ENCODE measurements at regions not wholly inside any gene's neighbourhood (a gene's known extent, or its start where the extent isn't known, plus 50 kb on each side); places are given as distances from the start of the nearest gene placed in this dataset.

GRCh38 chr1:14082331-14082730 is 382.3 kb downstream of the PRDM2 start:
- Histone ChIP-seq H3K4me1 (no peaks in the 10 kb centered on the region), H3K4me2 (no peak overlapping the region), H3K9me3 (no peaks in the 10 kb centered on the region), H3K27ac (no peak overlapping the region), H3K4me3 (no peak overlapping the region)
- no peak for ATAC-seq
- CTCF ChIA-PET: no interaction called here
- DNase-seq (ENCODE audit: low read depth in 1 of 2, low spot score in 1 of 2): no peak
- no peak for FAIRE-seq
- POLR2A ChIA-PET: no interaction called here
- 10% methylated on average over 5 of the region's 5 CpGs for WGBS (ENCODE audit: missing lambda C conversion rate)
- TF ChIP-seq USF2 (IDR thresholded peaks at IDR 0.05): no peak
- TF ChIP-seq EHF (CRISPR knock-in tag; IDR thresholded peaks at IDR 0.05): no peak
- TF ChIP-seq, protein P1, sequence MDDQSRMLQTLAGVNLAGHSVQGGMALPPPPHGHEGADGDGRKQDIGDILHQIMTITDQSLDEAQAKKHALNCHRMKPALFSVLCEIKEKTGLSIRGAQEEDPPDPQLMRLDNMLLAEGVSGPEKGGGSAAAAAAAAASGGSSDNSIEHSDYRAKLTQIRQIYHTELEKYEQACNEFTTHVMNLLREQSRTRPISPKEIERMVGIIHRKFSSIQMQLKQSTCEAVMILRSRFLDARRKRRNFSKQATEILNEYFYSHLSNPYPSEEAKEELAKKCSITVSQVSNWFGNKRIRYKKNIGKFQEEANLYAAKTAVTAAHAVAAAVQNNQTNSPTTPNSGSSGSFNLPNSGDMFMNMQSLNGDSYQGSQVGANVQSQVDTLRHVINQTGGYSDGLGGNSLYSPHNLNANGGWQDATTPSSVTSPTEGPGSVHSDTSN (IDR thresholded peaks at IDR 0.05): no peak
- no peak for TF ChIP-seq SMC3 (IDR thresholded peaks at IDR 0.05)
- no peak for TF ChIP-seq NR3C1 (IDR thresholded peaks at IDR 0.05)
- TF ChIP-seq TP53 (CRISPR knock-in tag; IDR thresholded peaks at IDR 0.05): no peak
- no peak for TF ChIP-seq FOXS1 (CRISPR knock-in tag; IDR thresholded peaks at IDR 0.05)
- no peak for TF ChIP-seq MAFK (IDR thresholded peaks at IDR 0.05; ENCODE audit: partially characterized antibody)
- TF ChIP-seq HOXB13 (CRISPR knock-in tag; IDR thresholded peaks at IDR 0.05; ENCODE audit: low read depth): no peak
- TF ChIP-seq CHD4 (IDR thresholded peaks at IDR 0.05; ENCODE audit: borderline replicate concordance): no peak
- TF ChIP-seq MYC (IDR thresholded peaks at IDR 0.05; ENCODE audit: borderline replicate concordance, low read length): no peak
- no peak for TF ChIP-seq CBX8 (IDR thresholded peaks at IDR 0.05)

DNA sequence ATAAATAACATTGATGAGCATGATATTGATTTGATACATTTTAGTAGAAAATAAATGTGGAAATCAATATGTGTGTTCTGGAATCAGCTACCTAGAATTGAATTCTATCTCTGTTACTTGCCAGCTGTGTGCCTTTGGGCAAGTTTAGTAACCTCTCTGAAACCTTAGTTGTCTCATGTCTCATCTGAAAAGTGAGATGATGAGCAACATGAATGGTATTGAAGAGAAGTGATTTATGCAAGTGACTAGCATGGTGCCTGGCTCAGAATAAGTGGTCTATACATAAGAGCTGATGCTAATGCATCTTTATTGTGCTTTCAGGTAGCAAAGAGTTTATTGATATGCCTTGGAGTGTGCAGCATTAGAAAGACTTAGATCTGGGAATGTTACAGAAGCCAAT is 383.3 kb downstream of the PRDM2 start:
- POLR2A ChIA-PET: no interaction called here

More for the DNA sequence above, 383.3 kb downstream of the PRDM2 start:
- DNase-seq (ENCODE audit: low read depth in 1 of 2, low spot score in 1 of 2) (no peak), ATAC-seq (no peak), FAIRE-seq (no peak)
- H3K4me2 ChIP-seq: no peak overlapping the region
- no peak overlapping the region for H3K4me3 ChIP-seq
- no peak overlapping the region for H3K27ac ChIP-seq
- H3K9me3 ChIP-seq: no peaks in the 10 kb centered on the region
- TF ChIP-seq HOXA7 (CRISPR knock-in tag; IDR thresholded peaks at IDR 0.05): no peak
- TF ChIP-seq RAD21 (conservative IDR thresholded peaks at IDR 0.05 in 1 of 2, IDR thresholded peaks at IDR 0.05 in 1 of 2): no peak
- TF ChIP-seq, protein P2, sequence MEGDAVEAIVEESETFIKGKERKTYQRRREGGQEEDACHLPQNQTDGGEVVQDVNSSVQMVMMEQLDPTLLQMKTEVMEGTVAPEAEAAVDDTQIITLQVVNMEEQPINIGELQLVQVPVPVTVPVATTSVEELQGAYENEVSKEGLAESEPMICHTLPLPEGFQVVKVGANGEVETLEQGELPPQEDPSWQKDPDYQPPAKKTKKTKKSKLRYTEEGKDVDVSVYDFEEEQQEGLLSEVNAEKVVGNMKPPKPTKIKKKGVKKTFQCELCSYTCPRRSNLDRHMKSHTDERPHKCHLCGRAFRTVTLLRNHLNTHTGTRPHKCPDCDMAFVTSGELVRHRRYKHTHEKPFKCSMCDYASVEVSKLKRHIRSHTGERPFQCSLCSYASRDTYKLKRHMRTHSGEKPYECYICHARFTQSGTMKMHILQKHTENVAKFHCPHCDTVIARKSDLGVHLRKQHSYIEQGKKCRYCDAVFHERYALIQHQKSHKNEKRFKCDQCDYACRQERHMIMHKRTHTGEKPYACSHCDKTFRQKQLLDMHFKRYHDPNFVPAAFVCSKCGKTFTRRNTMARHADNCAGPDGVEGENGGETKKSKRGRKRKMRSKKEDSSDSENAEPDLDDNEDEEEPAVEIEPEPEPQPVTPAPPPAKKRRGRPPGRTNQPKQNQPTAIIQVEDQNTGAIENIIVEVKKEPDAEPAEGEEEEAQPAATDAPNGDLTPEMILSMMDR (IDR thresholded peaks at IDR 0.05): no peak
- TF ChIP-seq, protein P3, sequence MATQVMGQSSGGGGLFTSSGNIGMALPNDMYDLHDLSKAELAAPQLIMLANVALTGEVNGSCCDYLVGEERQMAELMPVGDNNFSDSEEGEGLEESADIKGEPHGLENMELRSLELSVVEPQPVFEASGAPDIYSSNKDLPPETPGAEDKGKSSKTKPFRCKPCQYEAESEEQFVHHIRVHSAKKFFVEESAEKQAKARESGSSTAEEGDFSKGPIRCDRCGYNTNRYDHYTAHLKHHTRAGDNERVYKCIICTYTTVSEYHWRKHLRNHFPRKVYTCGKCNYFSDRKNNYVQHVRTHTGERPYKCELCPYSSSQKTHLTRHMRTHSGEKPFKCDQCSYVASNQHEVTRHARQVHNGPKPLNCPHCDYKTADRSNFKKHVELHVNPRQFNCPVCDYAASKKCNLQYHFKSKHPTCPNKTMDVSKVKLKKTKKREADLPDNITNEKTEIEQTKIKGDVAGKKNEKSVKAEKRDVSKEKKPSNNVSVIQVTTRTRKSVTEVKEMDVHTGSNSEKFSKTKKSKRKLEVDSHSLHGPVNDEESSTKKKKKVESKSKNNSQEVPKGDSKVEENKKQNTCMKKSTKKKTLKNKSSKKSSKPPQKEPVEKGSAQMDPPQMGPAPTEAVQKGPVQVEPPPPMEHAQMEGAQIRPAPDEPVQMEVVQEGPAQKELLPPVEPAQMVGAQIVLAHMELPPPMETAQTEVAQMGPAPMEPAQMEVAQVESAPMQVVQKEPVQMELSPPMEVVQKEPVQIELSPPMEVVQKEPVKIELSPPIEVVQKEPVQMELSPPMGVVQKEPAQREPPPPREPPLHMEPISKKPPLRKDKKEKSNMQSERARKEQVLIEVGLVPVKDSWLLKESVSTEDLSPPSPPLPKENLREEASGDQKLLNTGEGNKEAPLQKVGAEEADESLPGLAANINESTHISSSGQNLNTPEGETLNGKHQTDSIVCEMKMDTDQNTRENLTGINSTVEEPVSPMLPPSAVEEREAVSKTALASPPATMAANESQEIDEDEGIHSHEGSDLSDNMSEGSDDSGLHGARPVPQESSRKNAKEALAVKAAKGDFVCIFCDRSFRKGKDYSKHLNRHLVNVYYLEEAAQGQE (IDR thresholded peaks at IDR 0.05): no peak
- no peak for TF ChIP-seq JUN (IDR thresholded peaks at IDR 0.05)
- H3K4me1 ChIP-seq: no peaks in the 10 kb centered on the region
- CTCF ChIA-PET: no interaction called here
